ENCODE measurements at regions not wholly inside any gene's neighbourhood (a gene's known extent, or its start where the extent isn't known, plus 50 kb on each side); places are given as distances from the start of the nearest gene placed in this dataset.

- TF ChIP-seq CTCF (IDR thresholded peaks at IDR 0.05; ENCODE audit: poor library complexity, severe bottlenecking) (no peak), RAD21 (conservative IDR thresholded peaks at IDR 0.05) (no peak), EP300 (conservative IDR thresholded peaks at IDR 0.05; ENCODE audit: poor library complexity, severe bottlenecking) (no peak)
These were observed 115.6 kb upstream of the SDK2 start (continued) for GRCh38 chr17:73759734-73760438.

GRCh38 chr17:73760439-73760758, 116.2 kb upstream of the SDK2 start:
- Histone ChIP-seq H3K9me2 (ENCODE audit: insufficient read depth, low read length) (no peaks in the 10 kb centered on the region), H3K36me3 (ENCODE audit: insufficient read depth, low read length) (no peaks in the 10 kb centered on the region), H3K27ac (ENCODE audit: low read length) (no peak overlapping the region), H3F3A (ENCODE audit: insufficient read depth, low read length, poor library complexity, severe bottlenecking) (no peaks in the 10 kb centered on the region), H3K27me3 (ENCODE audit: insufficient read depth, low read depth, low read length) (no peaks in the 10 kb centered on the region), H3K9me3 (ENCODE audit: low read length) (no peaks in the 10 kb centered on the region), H3K4me3 (ENCODE audit: low read length) (no peak overlapping the region), H2AFZ (ENCODE audit: low read depth, low read length) (no peak overlapping the region), H3K9ac (ENCODE audit: low read length) (no peak overlapping the region), H4K20me1 (ENCODE audit: insufficient read depth) (no peaks in the 10 kb centered on the region), H3K4me2 (ENCODE audit: low read length) (no peak overlapping the region), H3K79me2 (replicated peaks; ENCODE audit: insufficient read depth, low read length) (no peaks in the 10 kb centered on the region)
- no peak for TF ChIP-seq SMC3 (conservative IDR thresholded peaks at IDR 0.05; ENCODE audit: poor library complexity)
- TF ChIP-seq POLR2AphosphoS5 (IDR thresholded peaks at IDR 0.05) = no peak
- no peak for TF ChIP-seq RAD21 (conservative IDR thresholded peaks at IDR 0.05)
- TF ChIP-seq MXI1 (conservative IDR thresholded peaks at IDR 0.05; ENCODE audit: poor library complexity, severe bottlenecking) = no peak
- TF ChIP-seq EP300 (conservative IDR thresholded peaks at IDR 0.05; ENCODE audit: poor library complexity, severe bottlenecking) = no peak

- H3K9ac ChIP-seq (ENCODE audit: low read length) = no peak overlapping the region
- no peaks in the 10 kb centered on the region for H3K9me3 ChIP-seq (ENCODE audit: low read length)
- no peak overlapping the region for H3K4me2 ChIP-seq (ENCODE audit: low read length)
- H3F3A ChIP-seq (ENCODE audit: insufficient read depth, low read length, poor library complexity, severe bottlenecking) = no peaks in the 10 kb centered on the region
- H3K36me3 ChIP-seq (ENCODE audit: insufficient read depth, low read length) = no peaks in the 10 kb centered on the region
- H3K27ac ChIP-seq (ENCODE audit: low read length) = no peak overlapping the region
- H2AFZ ChIP-seq (ENCODE audit: low read depth, low read length) = no peak overlapping the region
- no peaks in the 10 kb centered on the region for H3K9me2 ChIP-seq (ENCODE audit: insufficient read depth, low read length)
- H3K79me2 ChIP-seq (replicated peaks; ENCODE audit: insufficient read depth, low read length) = no peaks in the 10 kb centered on the region
- no peaks in the 10 kb centered on the region for H3K27me3 ChIP-seq (ENCODE audit: insufficient read depth, low read depth, low read length)
- H4K20me1 ChIP-seq (ENCODE audit: insufficient read depth) = no peaks in the 10 kb centered on the region
- H3K4me3 ChIP-seq (ENCODE audit: low read length) = no peak overlapping the region
- no peak for TF ChIP-seq EP300 (conservative IDR thresholded peaks at IDR 0.05; ENCODE audit: poor library complexity, severe bottlenecking)
- TF ChIP-seq SMC3 (conservative IDR thresholded peaks at IDR 0.05; ENCODE audit: poor library complexity) = no peak
- TF ChIP-seq TAF1 (IDR thresholded peaks at IDR 0.05; ENCODE audit: low read depth) = no peak
- no peak for TF ChIP-seq CTCF (IDR thresholded peaks at IDR 0.05; ENCODE audit: poor library complexity, severe bottlenecking)
- TF ChIP-seq POLR2AphosphoS5 (IDR thresholded peaks at IDR 0.05) = no peak
- no peak for TF ChIP-seq EZH2 (IDR thresholded peaks at IDR 0.05; ENCODE audit: borderline replicate concordance, insufficient read depth, low read length, poor library complexity, severe bottlenecking)
- TF ChIP-seq REST (IDR thresholded peaks at IDR 0.05; ENCODE audit: borderline replicate concordance) = no peak
- TF ChIP-seq RAD21 (conservative IDR thresholded peaks at IDR 0.05) = no peak
- no peak for TF ChIP-seq MXI1 (conservative IDR thresholded peaks at IDR 0.05; ENCODE audit: poor library complexity, severe bottlenecking)
These were observed 121.7 kb upstream of the SDK2 start for GRCh38 chr17:73765824-73766563.

Data from neural cell (in vitro differentiated cells).